HFFc6 (cell line): ENCODE measurements at regions not wholly inside any gene's neighbourhood (a gene's known extent, or its start where the extent isn't known, plus 50 kb on each side); places are given as distances from the start of the nearest gene placed in this dataset.
A peak's percentile ranks its signal among the peaks of the same experiment; 100 is the strongest.

Experiments
- DNase-seq: peaks from one replicate; pipeline ENCODE4 v3.0.0-alpha.2; 2018
- H3K27ac Mint-ChIP-seq: 2 replicates; pipeline ENCODE4 v1.8.0; 2020; ENCODE audit warnings: mild to moderate bottlenecking, mixed read lengths
- H3K27me3 Mint-ChIP-seq: 2 replicates; pipeline ENCODE4 v1.8.0; 2021; ENCODE audit warnings: mild to moderate bottlenecking, moderate library complexity, mixed read lengths; ENCODE audit not compliant: insufficient read depth
- H3K36me3 Mint-ChIP-seq: 2 replicates; pipeline ENCODE4 v1.8.0; 2021; ENCODE audit warnings: low read depth, mixed read lengths
- H3K4me1 Mint-ChIP-seq: 2 replicates; pipeline ENCODE4 v1.8.0; 2020; ENCODE audit warnings: low read depth, mixed read lengths
- H3K4me3 Mint-ChIP-seq: 2 replicates; pipeline ENCODE4 v1.8.0; 2020; ENCODE audit warnings: mild to moderate bottlenecking, moderate library complexity, mixed read lengths
- H3K9me3 Mint-ChIP-seq: 2 replicates; pipeline ENCODE4 v1.8.0; 2020; ENCODE audit warnings: mild to moderate bottlenecking, mixed read lengths
- CTCF ChIP-seq: fragments of 200-600 bp; sonication (generic); IDR thresholded peaks from 2 replicates; pipeline ENCODE4 v1.5.0; 2021; ENCODE audit warnings: antibody characterized with exemption, mild to moderate bottlenecking

GRCh38 chr22:27220339-27220738, 563.0 kb downstream of the MIAT start:
- peaks cover 13% of the 10 kb centered on the region for H3K4me1 Mint-ChIP-seq
- H3K4me3 Mint-ChIP-seq, result no peak overlapping the region
- peaks cover 13% of the 10 kb centered on the region for H3K27me3 Mint-ChIP-seq
- no peaks in the 10 kb centered on the region for H3K36me3 Mint-ChIP-seq
- no peaks in the 10 kb centered on the region for H3K9me3 Mint-ChIP-seq
- no peak overlapping the region for H3K27ac Mint-ChIP-seq
- peak; percentile 70 for DNase-seq
- TF ChIP-seq CTCF, result no peak

GRCh38 chr22:27222178-27222577, 564.8 kb downstream of the MIAT start:
- TF ChIP-seq CTCF, result no peak
- peaks cover 6% of the 10 kb centered on the region for H3K27me3 Mint-ChIP-seq
- peaks cover 19% of the 10 kb centered on the region for H3K4me1 Mint-ChIP-seq
- DNase-seq, result no peak
- no peak overlapping the region for H3K4me3 Mint-ChIP-seq
- no peak overlapping the region for H3K27ac Mint-ChIP-seq
- H3K36me3 Mint-ChIP-seq, result no peaks in the 10 kb centered on the region
- no peaks in the 10 kb centered on the region for H3K9me3 Mint-ChIP-seq

- Mint-ChIP-seq H3K36me3 (no peaks in the 10 kb centered on the region), H3K9me3 (no peaks in the 10 kb centered on the region)
Observed at GRCh38 chr22:27223317-27224177, 566.2 kb downstream of the MIAT start.

GRCh38 chr22:27224485-27225374, 567.3 kb downstream of the MIAT start:
- H3K27me3 Mint-ChIP-seq, result peaks cover 4% of the 10 kb centered on the region
- H3K27ac Mint-ChIP-seq, result no peak overlapping the region
- TF ChIP-seq CTCF, result no peak
- H3K4me1 Mint-ChIP-seq, result peaks cover 16% of the 10 kb centered on the region
- no peak for DNase-seq
- H3K36me3 Mint-ChIP-seq, result no peaks in the 10 kb centered on the region
- no peaks in the 10 kb centered on the region for H3K9me3 Mint-ChIP-seq
- H3K4me3 Mint-ChIP-seq, result no peak overlapping the region

More at GRCh38 chr22:27223317-27224177, 566.2 kb downstream of the MIAT start:
- Mint-ChIP-seq H3K4me3 (no peak overlapping the region), H3K27ac (no peak overlapping the region), H3K27me3 (peaks cover 6% of the 10 kb centered on the region), H3K4me1 (peaks cover 19% of the 10 kb centered on the region)
- no peak for TF ChIP-seq CTCF
- DNase-seq, result peak; percentile 84

GRCh38 chr22:27226666-27227065, 569.3 kb downstream of the MIAT start:
- Mint-ChIP-seq H3K9me3 (peaks cover 8% of the 10 kb centered on the region; the same call in 1 of the 2 replicates), H3K4me1 (peaks cover 6% of the 10 kb centered on the region; the same call in 1 of the 2 replicates), H3K27me3 (peaks cover 10% of the 10 kb centered on the region; the same call in 1 of the 2 replicates), H3K36me3 (no peaks in the 10 kb centered on the region; the same call in 1 of the 2 replicates), H3K4me3 (no peak overlapping the region), H3K27ac (no peak overlapping the region; the same call in 1 of the 2 replicates)
- TF ChIP-seq CTCF, result no peak
- peak; percentile 19 for DNase-seq
